Middle frontal gyrus (tissue), 1 donor: ENCODE measurements at regions not wholly inside any gene's neighbourhood (a gene's known extent, or its start where the extent isn't known, plus 50 kb on each side); places are given as distances from the start of the nearest gene placed in this dataset.

Source experiments
- DNase-seq: peaks from one replicate; pipeline ENCODE4 v3.0.0-alpha.2; 2015; ENCODE audit warnings: low spot score; ENCODE audit errors: extremely low spot score

- no peak for DNase-seq
Observed at GRCh38 chr18:59086522-59086921, 53.2 kb upstream of the SEC11C start.

- DNase-seq = no peak
Observed at GRCh38 chr18:59087391-59087790, 52.3 kb upstream of the SEC11C start.
